BE2C (cell line): ENCODE measurements at regions not wholly inside any gene's neighbourhood (a gene's known extent, or its start where the extent isn't known, plus 50 kb on each side); places are given as distances from the start of the nearest gene placed in this dataset.

Experiments
- DNase-seq: peaks from one replicate; pipeline ENCODE4 v3.0.0-alpha.2; 2020
- H3K27me3 ChIP-seq: fragments of 250-450 bp; sonication (Bioruptor Pico); 2 replicates; pipeline ENCODE4 v1.5.1; 2020; ENCODE audit warnings: mild to moderate bottlenecking
- H3K36me3 ChIP-seq: fragments of 250-450 bp; sonication (Bioruptor Pico); 2 replicates; pipeline ENCODE4 v1.5.1; 2020; ENCODE audit warnings: mild to moderate bottlenecking
- H3K4me1 ChIP-seq: fragments of 250-450 bp; sonication (Bioruptor Pico); 2 replicates; pipeline ENCODE4 v1.5.1; 2020
- H3K4me3 ChIP-seq: 2 replicates; pipeline ENCODE4 v1.5.1; 2011; ENCODE audit warnings: low read depth, low read length
- H3K9me3 ChIP-seq: fragments of 250-450 bp; sonication (Bioruptor Pico); 2 replicates; pipeline ENCODE4 v1.5.1; 2020
- TF ChIP-seq, protein P1 (sequence below): IDR thresholded peaks from 2 replicates; pipeline ENCODE4 v1.5.1; 2012; ENCODE audit warnings: mild to moderate bottlenecking, low read depth, low read length

DNA sequence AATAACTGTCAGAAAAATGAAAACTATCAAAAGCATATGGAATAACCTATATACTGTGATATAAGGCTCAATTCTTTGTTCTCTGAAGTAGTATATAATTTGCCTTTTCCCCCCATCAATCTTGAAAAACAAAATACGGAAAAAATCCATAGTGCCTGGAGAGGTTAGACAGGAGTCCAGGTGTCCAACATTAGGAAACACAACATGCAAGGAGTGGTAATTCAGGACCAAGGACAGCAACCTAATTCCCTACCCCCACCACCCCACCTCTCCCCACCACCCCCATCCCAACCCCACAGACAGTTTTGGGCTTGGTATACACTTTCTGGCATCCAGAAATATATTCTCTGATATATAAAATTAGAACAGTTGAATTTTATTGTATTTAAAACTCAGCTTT, 55.1 kb upstream of the SLC25A26 start:
- no peaks in the 10 kb centered on the region for H3K36me3 ChIP-seq
- no peaks in the 10 kb centered on the region for H3K9me3 ChIP-seq
- H3K4me3 ChIP-seq: no peak overlapping the region
- no peak for DNase-seq
- H3K4me1 ChIP-seq: no peaks in the 10 kb centered on the region
- TF ChIP-seq, protein P1, sequence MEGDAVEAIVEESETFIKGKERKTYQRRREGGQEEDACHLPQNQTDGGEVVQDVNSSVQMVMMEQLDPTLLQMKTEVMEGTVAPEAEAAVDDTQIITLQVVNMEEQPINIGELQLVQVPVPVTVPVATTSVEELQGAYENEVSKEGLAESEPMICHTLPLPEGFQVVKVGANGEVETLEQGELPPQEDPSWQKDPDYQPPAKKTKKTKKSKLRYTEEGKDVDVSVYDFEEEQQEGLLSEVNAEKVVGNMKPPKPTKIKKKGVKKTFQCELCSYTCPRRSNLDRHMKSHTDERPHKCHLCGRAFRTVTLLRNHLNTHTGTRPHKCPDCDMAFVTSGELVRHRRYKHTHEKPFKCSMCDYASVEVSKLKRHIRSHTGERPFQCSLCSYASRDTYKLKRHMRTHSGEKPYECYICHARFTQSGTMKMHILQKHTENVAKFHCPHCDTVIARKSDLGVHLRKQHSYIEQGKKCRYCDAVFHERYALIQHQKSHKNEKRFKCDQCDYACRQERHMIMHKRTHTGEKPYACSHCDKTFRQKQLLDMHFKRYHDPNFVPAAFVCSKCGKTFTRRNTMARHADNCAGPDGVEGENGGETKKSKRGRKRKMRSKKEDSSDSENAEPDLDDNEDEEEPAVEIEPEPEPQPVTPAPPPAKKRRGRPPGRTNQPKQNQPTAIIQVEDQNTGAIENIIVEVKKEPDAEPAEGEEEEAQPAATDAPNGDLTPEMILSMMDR: no peak
- H3K27me3 ChIP-seq: no peaks in the 10 kb centered on the region

DNA sequence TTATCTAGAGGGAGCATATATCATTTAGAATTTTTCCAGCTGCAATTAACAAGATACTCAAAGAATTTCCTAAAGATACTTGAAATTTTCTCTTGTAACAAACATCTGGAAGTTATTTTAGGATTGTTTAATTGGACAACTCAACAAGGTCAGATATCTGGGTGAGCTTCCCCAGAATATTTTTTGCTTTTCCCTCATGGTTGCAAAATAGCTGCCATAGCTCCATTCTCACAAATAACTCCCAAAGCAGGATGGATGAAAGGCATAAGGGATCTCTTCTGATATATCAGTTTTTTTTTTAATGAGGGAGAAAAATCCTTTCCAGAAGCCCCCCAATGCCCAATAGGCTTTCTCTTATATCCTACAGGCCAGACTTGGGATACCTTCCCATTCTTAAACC, 56.6 kb upstream of the SLC25A26 start:
- Histone ChIP-seq H3K4me1 (no peaks in the 10 kb centered on the region), H3K9me3 (no peaks in the 10 kb centered on the region), H3K36me3 (no peaks in the 10 kb centered on the region), H3K4me3 (no peak overlapping the region), H3K27me3 (no peaks in the 10 kb centered on the region)
- no peak for DNase-seq
- TF ChIP-seq, protein P1: no peak

DNA sequence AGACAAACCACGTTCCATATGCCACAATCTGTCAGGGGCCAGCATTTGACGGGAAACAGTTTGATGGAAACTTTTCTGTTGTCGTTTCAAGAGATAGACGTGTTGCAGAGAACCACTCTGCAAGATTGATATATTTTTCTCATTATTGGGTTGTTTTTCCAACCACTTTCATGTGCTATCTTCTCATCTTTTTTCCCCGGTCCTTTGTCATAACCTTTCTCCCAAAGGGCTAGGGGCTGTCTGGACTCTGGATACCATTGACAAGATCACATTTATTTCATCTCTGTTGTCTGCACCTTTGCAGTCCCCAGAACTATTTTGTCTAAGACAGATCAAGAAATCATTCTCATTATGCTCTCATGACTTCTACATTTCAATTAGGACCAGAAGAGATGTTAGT, 57.6 kb upstream of the SLC25A26 start:
- TF ChIP-seq, protein P1: no peak

DNA sequence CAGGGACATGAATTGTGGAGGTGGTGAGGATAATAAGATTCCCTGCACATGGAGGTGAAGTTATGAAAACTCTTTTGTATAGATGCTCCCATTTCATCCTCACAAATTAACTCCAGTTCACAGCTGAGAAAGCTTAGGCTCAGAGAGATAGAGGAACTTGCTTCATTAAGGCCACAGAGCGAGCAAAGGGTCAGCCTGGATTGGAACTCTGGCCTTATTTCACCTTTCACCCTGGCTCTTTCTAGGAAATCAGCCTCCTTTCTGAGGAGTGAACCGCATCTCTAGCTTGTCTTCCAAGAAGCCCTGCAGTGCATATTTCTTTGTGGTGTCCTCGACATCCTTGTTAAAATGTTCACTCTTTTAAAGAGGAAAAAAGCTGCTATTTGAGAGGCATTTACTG, 58.0 kb upstream of the SLC25A26 start:
- H3K9me3 ChIP-seq: no peaks in the 10 kb centered on the region
- TF ChIP-seq, protein P1: no peak
- H3K4me1 ChIP-seq: no peaks in the 10 kb centered on the region
- no peaks in the 10 kb centered on the region for H3K36me3 ChIP-seq
- DNase-seq: no peak
- no peak overlapping the region for H3K4me3 ChIP-seq
- no peaks in the 10 kb centered on the region for H3K27me3 ChIP-seq

More for the DNA sequence above, 57.6 kb upstream of the SLC25A26 start:
- Histone ChIP-seq H3K4me3 (no peak overlapping the region), H3K36me3 (no peaks in the 10 kb centered on the region), H3K27me3 (no peaks in the 10 kb centered on the region), H3K9me3 (no peaks in the 10 kb centered on the region), H3K4me1 (no peaks in the 10 kb centered on the region)
- DNase-seq: no peak

DNA sequence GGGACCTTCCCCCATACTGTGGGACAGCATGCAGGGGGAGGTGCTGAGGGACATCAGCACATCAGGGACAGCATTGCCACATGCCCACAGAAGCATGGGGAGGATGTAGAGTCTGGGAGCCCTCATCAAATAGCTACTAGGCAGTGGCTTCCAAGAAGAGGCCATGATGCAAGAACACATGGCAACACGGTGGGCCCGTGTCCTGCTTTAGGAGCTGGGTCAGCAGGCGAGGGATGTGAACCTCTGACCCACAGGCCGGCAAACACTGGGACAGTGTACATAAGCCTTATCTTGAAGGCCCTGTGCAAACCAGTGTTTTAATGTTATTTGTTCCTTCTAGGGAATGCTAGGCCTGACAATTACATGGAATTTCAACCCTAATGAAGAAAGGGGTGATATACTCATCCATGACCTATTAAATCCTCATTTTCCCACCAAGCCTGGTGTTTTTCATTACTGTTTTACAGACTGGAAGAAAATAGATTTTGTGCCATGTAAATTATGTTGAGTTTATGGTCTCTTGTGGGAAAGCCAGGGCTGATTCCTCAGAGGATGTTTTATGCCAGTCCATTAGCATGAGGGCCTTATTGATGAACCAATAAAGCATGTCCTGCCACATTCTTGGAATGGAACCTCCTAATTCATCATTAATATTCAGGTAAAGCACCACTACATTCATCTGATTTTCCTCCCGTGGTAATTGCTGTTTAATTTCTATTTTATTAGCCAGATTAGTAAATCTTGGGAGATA, 61.7 kb upstream of the SLC25A26 start:
- no peak for DNase-seq
- Histone ChIP-seq H3K4me1 (no peaks in the 10 kb centered on the region), H3K4me3 (no peak overlapping the region), H3K27me3 (no peaks in the 10 kb centered on the region), H3K9me3 (no peaks in the 10 kb centered on the region), H3K36me3 (no peaks in the 10 kb centered on the region)
- TF ChIP-seq, protein P1: no peak

DNA sequence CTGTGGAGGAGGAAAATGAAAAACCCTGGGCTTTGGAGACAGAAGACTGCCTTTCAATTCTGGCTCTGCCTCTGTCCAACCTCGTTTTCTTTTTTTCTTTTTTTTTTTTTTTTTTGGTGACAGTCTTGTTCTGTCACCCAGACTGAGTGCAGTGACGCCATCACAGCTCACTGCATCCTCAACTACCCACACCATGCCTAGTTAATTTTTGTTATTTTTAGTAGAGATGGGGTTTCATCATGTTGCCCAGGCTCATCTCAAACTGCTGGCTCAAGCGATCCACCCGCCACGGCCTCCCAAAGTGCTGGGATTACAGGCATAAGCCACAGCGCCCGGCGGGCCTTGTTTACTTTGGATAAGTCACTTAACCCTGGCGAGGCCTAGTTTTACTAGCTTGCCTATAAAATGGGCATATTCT, 66.3 kb upstream of the SLC25A26 start:
- DNase-seq: no peak
- Histone ChIP-seq H3K36me3 (no peaks in the 10 kb centered on the region), H3K4me1 (no peaks in the 10 kb centered on the region), H3K9me3 (no peaks in the 10 kb centered on the region), H3K27me3 (no peaks in the 10 kb centered on the region), H3K4me3 (peak overlapping the region; percentile 54)
- TF ChIP-seq, protein P1: no peak
